Loucy (cell line): ENCODE measurements at regions not wholly inside any gene's neighbourhood (a gene's known extent, or its start where the extent isn't known, plus 50 kb on each side); places are given as distances from the start of the nearest gene placed in this dataset.

Experiments used
- H2AFZ ChIP-seq: fragments of 200-600 bp; sonication (generic); 2 replicates; pipeline ENCODE4 v1.6.0; 2016; ENCODE audit warnings: antibody characterized with exemption, mild to moderate bottlenecking, low read length, moderate library complexity
- H3F3A ChIP-seq: fragments of 200-600 bp; 2 replicates; pipeline ENCODE4 v1.6.0; 2016; ENCODE audit warnings: antibody characterized with exemption, low read depth, mild to moderate bottlenecking
- H3K27me3 ChIP-seq: fragments of 200-600 bp; sonication (generic); 2 replicates; pipeline ENCODE4 v1.6.1; 2014; ENCODE audit warnings: low read length, mild to moderate bottlenecking; ENCODE audit not compliant: insufficient read depth, poor library complexity, severe bottlenecking
- H3K36me3 ChIP-seq: fragments of 200-600 bp; sonication (generic); 2 replicates; pipeline ENCODE4 v1.6.1; 2016; ENCODE audit warnings: low read length; ENCODE audit not compliant: insufficient read depth
- H3K4me1 ChIP-seq: fragments of 200-600 bp; sonication (generic); 2 replicates; pipeline ENCODE4 v1.5.1; 2014; ENCODE audit warnings: low read length, mild to moderate bottlenecking; ENCODE audit not compliant: insufficient read depth, poor library complexity, severe bottlenecking
- H3K4me2 ChIP-seq: fragments of 200-600 bp; sonication (generic); 2 replicates; pipeline ENCODE4 v1.6.0; 2014; ENCODE audit warnings: antibody characterized with exemption, low read length, low read depth, mild to moderate bottlenecking; ENCODE audit not compliant: poor library complexity, severe bottlenecking
- H3K4me3 ChIP-seq: fragments of 200-600 bp; sonication (generic); 2 replicates; pipeline ENCODE4 v1.5.1; 2014; ENCODE audit warnings: low read length, mild to moderate bottlenecking, mixed read lengths; ENCODE audit not compliant: poor library complexity, severe bottlenecking
- H3K79me2 ChIP-seq: fragments of 200-600 bp; sonication (generic); 2 replicates; pipeline ENCODE4 v1.6.1; 2014; ENCODE audit warnings: low read length; ENCODE audit not compliant: insufficient read depth
- H3K9ac ChIP-seq: fragments of 200-600 bp; sonication (generic); 2 replicates; pipeline ENCODE4 v1.6.0; 2014; ENCODE audit warnings: mild to moderate bottlenecking, low read depth, low read length, moderate library complexity; ENCODE audit not compliant: poor library complexity, severe bottlenecking
- H3K9me2 ChIP-seq: fragments of 200-600 bp; sonication (generic); replicated peaks from 2 replicates; pipeline ENCODE4 v1.6.1; 2016; ENCODE audit warnings: low read depth, low read length, mixed read lengths
- H3K9me3 ChIP-seq: fragments of 200-600 bp; sonication (generic); 2 replicates; pipeline ENCODE4 v1.6.1; 2014; ENCODE audit warnings: mild to moderate bottlenecking, antibody characterized with exemption, low read length, low read depth; ENCODE audit not compliant: insufficient read depth
- H4K20me1 ChIP-seq: fragments of 200-600 bp; sonication (generic); 2 replicates; pipeline ENCODE4 v1.6.0; 2014; ENCODE audit warnings: antibody characterized with exemption, low read length, mild to moderate bottlenecking; ENCODE audit not compliant: insufficient read depth, poor library complexity, severe bottlenecking
- CTCF ChIP-seq: fragments of 200-600 bp; sonication (generic); conservative IDR thresholded peaks from 2 replicates; pipeline ENCODE4 v1.5.1; 2014; ENCODE audit warnings: mild to moderate bottlenecking, antibody characterized with exemption, low read length
- EZH2phosphoT487 ChIP-seq: fragments of 200-600 bp; IDR thresholded peaks from 2 replicates; pipeline ENCODE4 v1.6.1; 2018; ENCODE audit warnings: antibody characterized with exemption, mild to moderate bottlenecking, moderate library complexity, borderline replicate concordance

DNA sequence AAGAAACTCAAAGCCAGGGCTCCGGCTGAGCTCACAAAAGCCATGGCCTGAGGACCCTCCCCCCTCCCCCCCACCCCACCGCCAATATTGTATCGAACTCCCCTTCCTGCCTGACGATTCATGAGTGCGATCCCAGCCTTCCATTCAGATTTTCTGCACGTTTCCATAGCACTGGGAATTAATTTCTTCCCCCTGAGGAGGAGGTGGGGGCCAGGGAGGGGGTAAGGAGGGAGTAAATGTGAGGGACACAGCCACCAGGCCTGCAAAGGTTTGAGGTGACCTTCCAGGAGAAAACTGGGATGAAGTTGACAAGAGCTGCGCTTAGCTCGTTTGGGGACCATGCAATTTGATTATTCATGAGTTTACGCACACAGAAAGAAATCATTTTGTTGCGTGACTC, 527.7 kb downstream of the MN1 start:
- Histone ChIP-seq H3K9me3 (no peaks in the 10 kb centered on the region), H3K4me2 (no peak overlapping the region), H2AFZ (no peak overlapping the region), H3K27me3 (no peaks in the 10 kb centered on the region), H3K36me3 (no peaks in the 10 kb centered on the region), H3K9ac (no peak overlapping the region), H4K20me1 (no peaks in the 10 kb centered on the region), H3K79me2 (no peaks in the 10 kb centered on the region), H3K4me3 (no peak overlapping the region), H3K9me2 (no peaks in the 10 kb centered on the region), H3K4me1 (no peaks in the 10 kb centered on the region), H3F3A (no peaks in the 10 kb centered on the region)
- no peak for TF ChIP-seq EZH2phosphoT487

- Histone ChIP-seq H2AFZ (no peak overlapping the region), H3K36me3 (no peaks in the 10 kb centered on the region), H3K4me1 (no peaks in the 10 kb centered on the region), H3K9me2 (no peaks in the 10 kb centered on the region), H4K20me1 (no peaks in the 10 kb centered on the region), H3K27me3 (no peaks in the 10 kb centered on the region), H3K79me2 (no peaks in the 10 kb centered on the region), H3K4me3 (no peak overlapping the region), H3K9ac (no peak overlapping the region), H3K4me2 (no peak overlapping the region), H3K9me3 (no peaks in the 10 kb centered on the region), H3F3A (no peaks in the 10 kb centered on the region)
- no peak for TF ChIP-seq EZH2phosphoT487
- TF ChIP-seq CTCF, result no peak
These were observed 526.6 kb downstream of the MN1 start for GRCh38 chr22:27274770-27275449.

DNA sequence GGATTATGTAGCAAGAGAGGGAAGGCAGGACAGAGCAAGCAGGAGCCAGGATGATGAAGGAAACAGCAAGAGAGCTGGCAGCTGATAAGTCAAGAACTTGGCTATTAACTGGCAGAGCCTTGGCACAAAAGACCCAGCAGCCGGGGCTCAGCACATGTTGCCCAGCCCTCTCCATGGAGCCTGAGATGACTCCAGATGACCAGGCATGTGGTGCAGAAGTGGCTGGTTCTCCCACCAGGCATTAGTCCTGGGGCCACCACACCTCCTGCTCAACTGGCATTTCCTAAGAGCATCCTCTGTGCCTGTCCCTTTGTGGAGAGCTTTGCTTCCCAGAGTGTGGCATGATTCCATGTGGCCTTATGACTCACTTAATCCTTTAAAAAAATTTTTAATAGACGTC, 522.6 kb downstream of the MN1 start:
- Histone ChIP-seq H3K9ac (no peak overlapping the region), H3K36me3 (no peaks in the 10 kb centered on the region), H4K20me1 (no peaks in the 10 kb centered on the region), H3F3A (no peaks in the 10 kb centered on the region), H3K79me2 (no peaks in the 10 kb centered on the region), H3K9me3 (no peaks in the 10 kb centered on the region), H3K9me2 (no peaks in the 10 kb centered on the region), H3K4me3 (no peak overlapping the region), H3K4me1 (no peaks in the 10 kb centered on the region), H3K4me2 (no peak overlapping the region), H3K27me3 (peaks cover 5% of the 10 kb centered on the region), H2AFZ (no peak overlapping the region)
- TF ChIP-seq CTCF (no peak), EZH2phosphoT487 (no peak)

- H3K9me3 ChIP-seq, result no peaks in the 10 kb centered on the region
- no peak overlapping the region for H2AFZ ChIP-seq
- peaks cover 5% of the 10 kb centered on the region for H3K27me3 ChIP-seq
- H3K9ac ChIP-seq, result no peak overlapping the region
- no peaks in the 10 kb centered on the region for H3K79me2 ChIP-seq
- no peaks in the 10 kb centered on the region for H3K4me1 ChIP-seq
- no peaks in the 10 kb centered on the region for H3K36me3 ChIP-seq
- no peaks in the 10 kb centered on the region for H3F3A ChIP-seq
- no peaks in the 10 kb centered on the region for H4K20me1 ChIP-seq
- H3K4me3 ChIP-seq, result no peak overlapping the region
- TF ChIP-seq CTCF, result no peak
- no peak for TF ChIP-seq EZH2phosphoT487
- no peak overlapping the region for H3K4me2 ChIP-seq
- H3K9me2 ChIP-seq, result no peaks in the 10 kb centered on the region
These were observed 518.3 kb downstream of the MN1 start for GRCh38 chr22:27283240-27283639.
